ENCODE measurements at regions not wholly inside any gene's neighbourhood (a gene's known extent, or its start where the extent isn't known, plus 50 kb on each side); places are given as distances from the start of the nearest gene placed in this dataset.

- TF ChIP-seq GATA3 (IDR thresholded peaks at IDR 0.05; ENCODE audit: low read depth, low read length) (no peak), GATA2 (IDR thresholded peaks at IDR 0.05; ENCODE audit: low read depth, low read length) (no peak)
Measured at GRCh38 chr5:123681061-123681460, 169.1 kb downstream of the CSNK1G3 start.

GRCh38 chr5:123673107-123673506, 161.1 kb downstream of the CSNK1G3 start:
- TF ChIP-seq GATA3 (IDR thresholded peaks at IDR 0.05; ENCODE audit: low read depth, low read length) (no peak), GATA2 (IDR thresholded peaks at IDR 0.05; ENCODE audit: low read depth, low read length) (no peak)

GRCh38 chr5:123671711-123672456, 159.9 kb downstream of the CSNK1G3 start:
- TF ChIP-seq GATA2 (IDR thresholded peaks at IDR 0.05; ENCODE audit: low read depth, low read length) (no peak), GATA3 (IDR thresholded peaks at IDR 0.05; ENCODE audit: low read depth, low read length) (no peak)

- TF ChIP-seq GATA3 (IDR thresholded peaks at IDR 0.05; ENCODE audit: low read depth, low read length) (no peak), GATA2 (IDR thresholded peaks at IDR 0.05; ENCODE audit: low read depth, low read length) (no peak)
Measured at GRCh38 chr5:123671042-123671441, 159.1 kb downstream of the CSNK1G3 start.

All from SH-SY5Y (cell line).